ENCODE measurements at regions not wholly inside any gene's neighbourhood (a gene's known extent, or its start where the extent isn't known, plus 50 kb on each side); places are given as distances from the start of the nearest gene placed in this dataset.
"Not testable (repeated sequence)": the region's sequence is repeated elsewhere in the genome, so short reads cannot be mapped to it uniquely, and the experiment has no call there.

DNA sequence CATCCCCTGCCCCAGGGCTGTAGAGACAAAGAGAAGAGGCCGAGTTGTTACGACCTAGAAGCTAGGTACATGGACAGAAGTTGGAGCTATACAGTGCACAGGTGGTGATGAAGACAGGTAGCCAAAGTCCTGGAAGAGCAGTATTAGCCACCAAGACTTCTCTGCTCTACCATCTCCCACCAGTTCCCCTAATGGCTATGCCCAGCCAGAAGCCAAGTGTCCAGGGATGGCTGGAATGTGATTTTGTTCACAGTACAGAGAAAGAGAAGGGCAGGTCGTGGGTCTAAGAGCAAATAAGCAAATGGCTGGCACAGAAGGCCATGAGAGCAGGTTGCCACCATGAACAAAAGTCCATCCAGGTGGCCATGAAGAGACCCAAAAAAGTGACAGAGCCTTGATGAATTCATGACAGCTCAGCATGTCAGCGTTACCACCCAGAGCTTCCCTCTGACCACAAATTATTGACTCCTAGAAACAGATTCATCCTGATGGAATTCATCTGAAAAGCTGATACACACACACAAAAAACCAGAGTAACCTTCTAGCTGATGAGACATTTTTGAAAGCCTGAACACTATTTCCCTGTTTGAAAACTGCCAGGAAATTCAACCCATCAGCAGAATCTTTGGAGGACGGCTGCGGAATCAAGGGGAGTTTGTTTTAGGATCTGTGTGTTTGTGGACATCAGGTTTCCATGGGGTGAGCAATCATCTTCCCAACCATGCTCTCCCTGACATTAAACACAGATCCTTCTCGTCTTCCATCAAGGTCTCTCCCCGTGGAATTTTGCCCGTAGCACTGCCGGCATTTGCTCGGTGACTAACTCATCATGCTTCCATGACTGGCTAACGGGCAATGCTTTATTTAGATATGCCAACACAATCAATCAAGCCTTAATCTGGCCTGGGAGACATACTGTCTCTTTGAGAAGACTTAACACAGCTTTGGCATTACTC lies 906.7 kb upstream of the AUTS2 start:
- DNase-seq (ENCODE audit: low read depth in 2 of 2), result no peak

DNA sequence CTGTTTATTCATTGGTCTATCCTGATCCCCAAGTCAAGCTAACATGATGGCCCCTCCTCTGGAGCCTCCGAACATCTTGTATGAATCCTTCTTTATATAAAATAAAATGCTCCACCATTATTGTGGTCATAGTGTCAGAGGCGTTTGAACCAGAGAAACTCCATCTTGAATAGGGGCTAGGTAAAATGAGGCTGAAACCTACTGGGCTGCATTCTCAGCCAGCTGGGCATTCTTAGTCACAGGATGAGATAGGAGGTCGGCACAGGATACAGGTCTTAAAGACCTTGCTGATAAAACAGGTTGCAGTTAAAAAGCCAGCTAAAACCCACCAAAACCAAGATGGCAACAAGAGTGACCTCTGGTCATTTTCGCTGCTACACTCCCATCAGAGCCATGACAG lies 905.8 kb upstream of the AUTS2 start:
- no peak for DNase-seq (ENCODE audit: low read depth in 2 of 2)

- DNase-seq (ENCODE audit: low read depth in 2 of 2), result no peak
These were observed 903.6 kb upstream of the AUTS2 start for GRCh38 chr7:68694656-68695055.

DNA sequence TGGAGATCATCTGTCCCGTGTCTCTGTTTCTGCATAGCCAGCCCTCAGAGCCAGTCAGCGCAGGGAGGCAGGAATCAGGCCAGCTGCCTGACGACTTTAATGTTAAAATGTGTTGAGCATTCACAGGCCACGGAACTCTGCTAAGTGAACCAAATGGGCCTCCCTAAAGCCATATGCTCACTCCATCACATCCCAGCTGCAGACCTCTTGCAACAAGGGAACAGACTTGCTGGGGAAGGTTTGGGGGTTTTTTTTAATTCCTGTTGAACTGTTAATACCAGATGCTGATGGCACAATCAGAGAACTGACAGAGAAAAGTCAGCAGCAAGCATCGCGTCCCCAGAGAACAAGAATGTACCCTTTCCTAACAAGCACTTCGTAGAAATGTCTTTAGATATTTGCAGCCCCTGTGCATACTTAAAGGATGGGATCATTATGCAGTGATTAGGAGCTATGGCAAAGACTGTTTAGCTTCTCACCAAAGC lies 900.4 kb upstream of the AUTS2 start:
- DNase-seq (ENCODE audit: low read depth in 2 of 2), result no peak

GRCh38 chr7:68699090-68699711 lies 899.1 kb upstream of the AUTS2 start:
- no peak for DNase-seq (ENCODE audit: low read depth in 2 of 2)

- no peak for DNase-seq (ENCODE audit: low read depth in 2 of 2)
These were observed 897.9 kb upstream of the AUTS2 start for GRCh38 chr7:68700414-68700813.

DNA sequence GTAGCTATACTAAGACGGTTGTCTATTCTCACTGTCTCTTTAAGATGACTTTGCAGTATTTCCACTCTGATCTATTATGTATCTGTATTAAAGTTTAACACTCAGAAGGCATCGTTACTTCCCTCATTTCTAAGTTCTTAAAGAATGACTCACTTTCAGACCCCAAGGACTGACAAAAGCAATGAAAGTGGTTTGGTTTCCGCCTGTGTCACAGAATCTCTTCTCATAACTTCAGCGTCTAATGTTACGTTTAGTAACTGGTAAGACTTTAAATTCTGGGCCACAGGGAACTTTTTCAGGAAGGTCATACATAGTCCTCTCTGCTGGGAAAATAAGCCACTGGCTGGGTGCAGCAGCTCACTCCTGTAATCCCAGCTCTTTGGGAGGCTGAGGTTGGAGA lies 892.0 kb upstream of the AUTS2 start:
- no peak for DNase-seq (ENCODE audit: low read depth in 2 of 2)

GRCh38 chr7:68707159-68707558 lies 891.1 kb upstream of the AUTS2 start:
- DNase-seq (ENCODE audit: low read depth in 2 of 2), result no peak

DNA sequence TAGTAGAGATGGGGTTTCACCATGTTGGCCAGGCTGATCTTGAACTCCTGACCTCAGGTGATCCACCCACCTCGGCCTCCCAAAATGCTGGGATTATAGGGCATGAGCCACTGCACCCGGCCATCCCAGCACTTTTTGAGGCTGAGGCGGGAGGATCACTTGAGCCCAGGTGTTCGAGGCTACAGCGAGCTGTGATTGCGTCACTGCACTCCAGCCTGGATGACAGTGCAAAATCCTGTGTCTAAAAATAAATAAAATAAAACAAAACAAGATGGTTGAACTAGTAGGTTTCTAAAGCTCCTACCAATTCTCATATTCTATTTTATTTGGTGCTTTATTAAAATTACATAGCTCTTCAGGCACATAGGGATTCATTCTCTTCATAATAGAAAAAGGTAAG lies 890.3 kb upstream of the AUTS2 start:
- no peak for DNase-seq (ENCODE audit: low read depth in 2 of 2)

DNA sequence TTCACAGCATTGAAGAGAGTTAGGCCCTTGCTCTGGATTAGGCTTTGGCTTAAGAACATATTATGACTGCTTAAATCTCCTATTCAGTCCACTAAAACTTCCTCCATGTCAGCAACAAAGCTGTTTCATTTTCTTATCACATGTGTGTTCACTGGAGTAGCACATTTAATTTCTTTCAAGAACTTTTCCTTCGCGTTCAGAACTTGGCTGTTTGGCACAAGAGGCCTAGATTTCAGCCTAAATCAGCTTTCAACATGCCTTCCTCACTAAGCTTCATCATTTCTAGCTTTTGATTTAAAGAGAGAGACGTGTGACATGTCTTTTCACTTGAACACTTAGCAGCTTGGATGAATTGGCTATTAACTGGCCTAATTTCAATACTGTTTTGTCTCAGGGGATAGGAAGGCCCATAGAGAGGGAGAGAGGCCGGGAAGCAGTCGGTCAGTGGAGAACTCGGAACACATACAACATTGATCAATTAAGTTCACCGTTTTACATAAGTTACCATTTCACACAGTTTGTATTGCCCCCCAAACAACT lies 885.2 kb upstream of the AUTS2 start:
- DNase-seq (ENCODE audit: low read depth in 2 of 2), result no peak

DNA sequence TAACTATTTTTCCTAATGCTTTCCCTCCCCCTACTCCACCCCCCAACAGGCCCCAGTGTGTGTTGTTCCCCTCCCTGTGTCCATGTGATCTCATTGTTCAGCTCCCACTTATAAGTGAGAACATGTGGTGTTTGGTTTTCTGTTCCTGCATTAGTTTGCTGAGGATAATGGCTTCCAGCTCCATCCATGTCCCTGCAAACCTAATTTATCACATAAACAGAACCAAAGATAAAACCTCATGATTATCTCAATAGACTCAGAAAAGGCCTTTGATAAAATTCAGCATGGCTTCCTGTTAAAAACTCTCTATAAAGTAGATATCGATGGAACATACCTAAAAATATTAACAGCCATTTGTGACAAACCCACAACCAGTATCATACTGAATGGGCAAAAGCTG lies 884.1 kb upstream of the AUTS2 start:
- DNase-seq (ENCODE audit: low read depth in 2 of 2), result not testable (repeated sequence)

DNA sequence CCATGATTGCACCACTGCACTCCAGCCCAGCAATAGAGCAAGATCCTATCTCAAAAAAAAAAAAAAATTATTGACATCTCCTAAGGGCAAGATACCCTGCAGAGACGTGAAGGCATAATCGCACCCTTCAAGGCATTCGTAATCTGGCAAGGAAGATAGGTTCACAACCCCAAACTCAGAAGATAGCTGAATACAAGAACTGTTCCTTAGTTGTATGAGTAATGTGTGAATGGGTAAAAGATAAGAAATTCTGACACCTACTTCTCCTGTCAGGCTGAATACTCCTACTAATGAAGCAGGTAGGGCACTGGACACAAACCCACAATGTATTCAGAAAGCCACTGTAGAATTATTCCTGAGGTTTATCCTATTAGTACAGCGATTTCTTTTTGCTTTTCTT lies 882.4 kb upstream of the AUTS2 start:
- no peak for DNase-seq (ENCODE audit: low read depth in 2 of 2)

DNA sequence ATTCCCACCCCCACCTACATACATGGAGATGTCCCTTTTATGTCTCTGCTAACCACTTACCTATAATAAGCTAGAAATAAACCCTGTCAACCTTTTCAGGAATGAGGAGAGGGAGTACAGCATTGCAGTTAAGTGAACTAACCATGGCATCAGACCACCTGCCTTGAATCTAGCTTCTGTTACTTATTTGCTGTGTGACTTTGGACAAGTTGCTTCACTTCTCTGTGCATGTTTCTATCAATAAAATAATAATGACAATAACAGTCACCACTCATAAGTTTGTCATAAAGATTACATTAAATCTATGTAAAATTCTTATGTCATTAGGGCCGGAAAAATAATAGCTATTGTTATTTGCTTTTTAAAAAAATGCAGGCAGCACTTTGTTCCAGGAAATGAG lies 881.1 kb upstream of the AUTS2 start:
- no peak for DNase-seq (ENCODE audit: low read depth in 2 of 2)

- DNase-seq (ENCODE audit: low read depth in 2 of 2), result no peak
These were observed 880.2 kb upstream of the AUTS2 start for GRCh38 chr7:68718097-68718551.

- no peak for DNase-seq (ENCODE audit: low read depth in 2 of 2)
These were observed 877.6 kb upstream of the AUTS2 start for GRCh38 chr7:68720697-68721096.

DNA sequence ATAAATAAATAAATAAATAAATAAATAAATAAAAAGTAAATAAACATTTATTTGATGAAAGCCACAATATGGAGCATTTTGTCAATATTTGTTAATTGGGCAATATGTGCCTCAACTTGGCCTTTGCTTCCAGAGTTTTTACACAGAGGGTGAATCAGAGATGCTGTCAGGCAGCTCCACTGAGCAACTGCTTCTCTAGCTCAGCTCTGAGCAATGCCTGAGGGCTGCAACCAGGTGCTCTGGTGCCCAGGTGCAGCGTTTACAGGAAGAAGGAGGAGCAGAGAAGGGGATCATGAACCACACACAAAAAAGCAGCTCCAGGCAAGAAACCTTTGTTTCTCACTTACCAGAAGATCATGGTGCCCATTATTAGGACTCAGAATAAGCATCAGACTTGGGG lies 876.2 kb upstream of the AUTS2 start:
- no peak for DNase-seq (ENCODE audit: low read depth in 2 of 2)

GRCh38 chr7:68724965-68725364 lies 873.3 kb upstream of the AUTS2 start:
- DNase-seq (ENCODE audit: low read depth in 2 of 2), result no peak

DNA sequence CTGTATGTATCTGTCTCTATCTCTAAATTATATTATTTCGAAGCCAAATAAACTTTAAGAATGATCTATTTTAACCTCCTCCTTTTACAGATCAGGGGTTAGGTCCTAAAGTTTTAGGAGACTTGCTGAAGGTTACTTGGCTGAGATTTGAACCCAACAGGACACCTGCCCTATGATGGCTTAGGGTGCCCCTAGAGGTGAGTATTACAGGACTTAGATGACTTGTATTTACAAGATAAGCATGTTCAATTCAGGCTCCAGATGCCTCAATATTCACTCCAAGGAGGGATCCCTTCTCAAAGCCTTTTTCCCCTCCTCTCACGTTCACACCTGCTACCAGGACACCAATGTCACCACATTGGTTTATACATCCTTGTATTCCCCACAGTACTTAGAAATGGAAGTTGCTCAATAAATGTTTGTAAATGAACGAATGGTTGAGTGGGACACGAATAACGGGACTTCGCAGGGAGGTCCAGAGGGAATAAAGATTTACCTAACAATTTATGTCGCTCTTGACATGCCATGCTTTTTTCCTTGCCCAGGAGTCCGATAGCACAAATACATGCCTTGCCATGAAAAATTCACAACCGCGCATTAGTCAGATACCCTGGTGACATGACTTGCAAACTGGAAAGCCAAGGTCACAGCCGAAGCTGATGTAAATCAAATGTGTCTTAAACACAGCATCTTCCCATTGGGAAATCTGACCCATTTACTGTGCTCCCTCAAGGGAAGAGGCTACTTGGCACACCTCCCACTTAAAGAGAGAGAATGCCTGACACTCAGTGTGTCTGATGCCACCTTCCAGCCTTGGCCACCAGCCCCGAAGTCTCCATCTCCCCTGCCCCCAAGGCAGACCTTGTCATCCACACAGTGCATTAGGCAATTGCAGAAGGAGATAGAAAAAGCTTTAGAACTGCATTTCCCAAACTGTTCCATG lies 872.2 kb upstream of the AUTS2 start:
- no peak for DNase-seq (ENCODE audit: low read depth in 2 of 2)

GRCh38 chr7:68728720-68729119 lies 869.6 kb upstream of the AUTS2 start:
- not testable (repeated sequence) for DNase-seq (ENCODE audit: low read depth in 2 of 2)

DNA sequence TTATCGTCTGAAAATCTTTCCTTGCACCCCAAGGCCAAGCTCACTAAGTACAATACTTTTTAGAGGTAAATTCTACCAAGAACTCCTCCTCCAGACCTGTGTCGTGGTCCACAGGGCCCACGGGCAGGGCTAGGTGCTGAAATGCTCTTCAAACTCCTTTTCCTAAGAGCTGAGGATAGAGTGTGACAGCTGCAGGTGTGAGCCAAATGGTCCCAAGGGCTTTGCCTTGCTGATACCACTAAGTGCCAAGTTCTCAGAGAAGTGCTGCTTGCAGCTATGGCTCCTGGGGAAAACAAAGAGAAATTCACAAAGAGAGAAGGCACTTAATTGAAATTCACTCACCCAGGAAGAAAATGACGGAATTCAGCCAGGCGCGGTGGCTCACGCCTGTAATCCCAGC lies 868.9 kb upstream of the AUTS2 start:
- DNase-seq (ENCODE audit: low read depth in 2 of 2), result no peak

- no peak for DNase-seq (ENCODE audit: low read depth in 2 of 2)
These were observed 868.1 kb upstream of the AUTS2 start for GRCh38 chr7:68730194-68730593.
